ENCODE measurements at regions not wholly inside any gene's neighbourhood (a gene's known extent, or its start where the extent isn't known, plus 50 kb on each side); places are given as distances from the start of the nearest gene placed in this dataset.
A peak's percentile ranks its signal among the peaks of the same experiment; 100 is the strongest.

GRCh38 chr12:14289601-14290000, 75.9 kb upstream of the ATF7IP start:
- no peak overlapping the region for H3K27ac ChIP-seq
- no peaks in the 10 kb centered on the region for H3K9me3 ChIP-seq (ENCODE audit: low read depth, low read length)
- DNase-seq (ENCODE audit: low read depth, low spot score) = no peak
- TF ChIP-seq EZH2 (IDR thresholded peaks at IDR 0.05) (no peak), POLR2AphosphoS5 (IDR thresholded peaks at IDR 0.05; ENCODE audit: borderline replicate concordance, low read depth, low read length) (no peak), FOXP2 (optimal IDR thresholded peaks at IDR 0.05; ENCODE audit: control extremely low read depth, extremely low read length, insufficient read depth) (no peak)
- H3K4me3 ChIP-seq = no peak overlapping the region
- H3K36me3 ChIP-seq (ENCODE audit: insufficient read depth, low read length) = no peaks in the 10 kb centered on the region
- H3K9ac ChIP-seq (ENCODE audit: insufficient read length) = no peak overlapping the region

DNA sequence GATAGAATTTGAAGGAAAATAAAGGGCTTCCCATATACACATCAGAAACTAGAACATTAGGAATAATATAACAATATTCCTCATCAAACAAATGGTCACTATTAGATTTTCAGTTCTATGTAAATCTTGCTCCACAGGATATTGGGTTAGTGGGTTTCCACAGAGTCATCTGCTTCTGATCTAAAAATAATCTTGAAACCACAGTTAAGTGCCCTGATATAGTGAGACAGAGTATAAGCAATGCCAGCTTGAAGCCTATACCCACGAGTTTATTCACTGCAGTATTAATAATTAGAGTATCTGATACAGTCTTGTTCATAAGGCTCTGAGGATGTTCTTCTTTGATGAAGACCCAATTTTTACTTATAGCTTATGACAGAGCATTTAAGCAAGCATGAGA, 74.5 kb upstream of the ATF7IP start:
- DNase-seq (ENCODE audit: low read depth, low spot score) = no peak
- H3K36me3 ChIP-seq (ENCODE audit: insufficient read depth, low read length) = no peaks in the 10 kb centered on the region
- no peak overlapping the region for H3K9ac ChIP-seq (ENCODE audit: insufficient read length)
- H3K27ac ChIP-seq = no peak overlapping the region
- no peak for TF ChIP-seq POLR2AphosphoS5 (IDR thresholded peaks at IDR 0.05; ENCODE audit: borderline replicate concordance, low read depth, low read length)
- TF ChIP-seq EZH2 (IDR thresholded peaks at IDR 0.05) = no peak
- no peak for TF ChIP-seq FOXP2 (optimal IDR thresholded peaks at IDR 0.05; ENCODE audit: control extremely low read depth, extremely low read length, insufficient read depth)
- no peaks in the 10 kb centered on the region for H3K9me3 ChIP-seq (ENCODE audit: low read depth, low read length)
- H3K4me3 ChIP-seq = no peak overlapping the region

GRCh38 chr12:14303661-14304155, 61.8 kb upstream of the ATF7IP start:
- TF ChIP-seq POLR2AphosphoS5 (IDR thresholded peaks at IDR 0.05; ENCODE audit: borderline replicate concordance, low read depth, low read length) (no peak), FOXP2 (optimal IDR thresholded peaks at IDR 0.05; ENCODE audit: control extremely low read depth, extremely low read length, insufficient read depth) (no peak), EZH2 (IDR thresholded peaks at IDR 0.05) (no peak)
- H3K36me3 ChIP-seq (ENCODE audit: insufficient read depth, low read length) = no peaks in the 10 kb centered on the region
- H3K4me3 ChIP-seq = no peak overlapping the region
- H3K27ac ChIP-seq = no peak overlapping the region
- H3K9me3 ChIP-seq (ENCODE audit: low read depth, low read length) = no peaks in the 10 kb centered on the region
- DNase-seq (ENCODE audit: low read depth, low spot score) = peak; percentile 8
- no peak overlapping the region for H3K9ac ChIP-seq (ENCODE audit: insufficient read length)

DNA sequence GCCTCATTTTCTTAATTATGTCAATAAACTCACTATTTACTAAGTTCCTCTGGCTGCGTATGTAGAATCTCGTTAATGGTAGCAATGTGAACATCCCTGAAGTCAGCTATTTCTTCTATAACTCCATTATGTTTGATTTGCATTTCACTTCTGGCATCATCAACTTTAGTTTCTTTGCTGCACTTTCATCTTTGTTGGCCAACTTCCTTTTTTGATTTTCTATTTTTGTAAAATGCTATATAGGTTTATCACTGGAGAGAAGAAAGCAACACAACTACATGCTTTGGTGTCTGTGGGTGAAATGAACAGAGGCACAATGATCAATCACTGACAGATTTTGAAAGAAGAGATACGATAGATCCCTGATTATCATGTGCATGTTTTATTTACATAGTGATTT, 58.5 kb upstream of the ATF7IP start:
- Histone ChIP-seq H3K27ac (no peak overlapping the region), H3K4me3 (no peak overlapping the region), H3K9me3 (ENCODE audit: low read depth, low read length) (no peaks in the 10 kb centered on the region), H3K36me3 (ENCODE audit: insufficient read depth, low read length) (no peaks in the 10 kb centered on the region), H3K9ac (ENCODE audit: insufficient read length) (no peak overlapping the region)
- DNase-seq (ENCODE audit: low read depth, low spot score) = no peak
- TF ChIP-seq FOXP2 (optimal IDR thresholded peaks at IDR 0.05; ENCODE audit: control extremely low read depth, extremely low read length, insufficient read depth) (no peak), POLR2AphosphoS5 (IDR thresholded peaks at IDR 0.05; ENCODE audit: borderline replicate concordance, low read depth, low read length) (no peak), EZH2 (IDR thresholded peaks at IDR 0.05) (no peak)

GRCh38 chr12:14308516-14308915, 57.0 kb upstream of the ATF7IP start:
- TF ChIP-seq EZH2 (IDR thresholded peaks at IDR 0.05) = no peak
- TF ChIP-seq FOXP2 (optimal IDR thresholded peaks at IDR 0.05; ENCODE audit: control extremely low read depth, extremely low read length, insufficient read depth) = no peak
- no peak for TF ChIP-seq POLR2AphosphoS5 (IDR thresholded peaks at IDR 0.05; ENCODE audit: borderline replicate concordance, low read depth, low read length)
- no peak overlapping the region for H3K27ac ChIP-seq
- no peaks in the 10 kb centered on the region for H3K36me3 ChIP-seq (ENCODE audit: insufficient read depth, low read length)
- no peaks in the 10 kb centered on the region for H3K9me3 ChIP-seq (ENCODE audit: low read depth, low read length)
- H3K4me3 ChIP-seq = no peak overlapping the region
- DNase-seq (ENCODE audit: low read depth, low spot score) = no peak
- H3K9ac ChIP-seq (ENCODE audit: insufficient read length) = no peak overlapping the region

DNA sequence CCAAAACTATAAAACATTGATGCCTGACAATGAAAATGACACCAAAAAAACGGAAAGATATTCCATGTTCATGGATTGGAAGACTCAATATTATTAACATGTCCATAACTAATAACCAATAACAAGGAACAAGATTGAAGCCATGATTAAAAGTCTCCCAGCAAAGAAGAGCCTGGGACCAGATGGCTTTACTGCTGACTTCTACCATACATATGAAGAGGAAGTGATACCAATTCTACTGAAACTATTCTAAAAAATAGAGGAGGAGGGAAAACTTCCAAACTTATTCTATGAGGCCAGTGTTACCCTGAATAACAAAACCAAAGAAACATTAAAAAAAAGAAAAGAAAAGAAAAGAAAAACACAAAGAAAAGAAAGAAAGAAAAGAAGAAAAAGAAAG, 54.6 kb upstream of the ATF7IP start:
- no peak for DNase-seq (ENCODE audit: low read depth, low spot score)
- no peak for TF ChIP-seq FOXP2 (optimal IDR thresholded peaks at IDR 0.05; ENCODE audit: control extremely low read depth, extremely low read length, insufficient read depth)
- TF ChIP-seq EZH2 (IDR thresholded peaks at IDR 0.05) = no peak
- no peak for TF ChIP-seq POLR2AphosphoS5 (IDR thresholded peaks at IDR 0.05; ENCODE audit: borderline replicate concordance, low read depth, low read length)
- Histone ChIP-seq H3K36me3 (ENCODE audit: insufficient read depth, low read length) (no peaks in the 10 kb centered on the region), H3K4me3 (no peak overlapping the region), H3K9ac (ENCODE audit: insufficient read length) (no peak overlapping the region), H3K27ac (no peak overlapping the region), H3K9me3 (ENCODE audit: low read depth, low read length) (no peaks in the 10 kb centered on the region)

DNA sequence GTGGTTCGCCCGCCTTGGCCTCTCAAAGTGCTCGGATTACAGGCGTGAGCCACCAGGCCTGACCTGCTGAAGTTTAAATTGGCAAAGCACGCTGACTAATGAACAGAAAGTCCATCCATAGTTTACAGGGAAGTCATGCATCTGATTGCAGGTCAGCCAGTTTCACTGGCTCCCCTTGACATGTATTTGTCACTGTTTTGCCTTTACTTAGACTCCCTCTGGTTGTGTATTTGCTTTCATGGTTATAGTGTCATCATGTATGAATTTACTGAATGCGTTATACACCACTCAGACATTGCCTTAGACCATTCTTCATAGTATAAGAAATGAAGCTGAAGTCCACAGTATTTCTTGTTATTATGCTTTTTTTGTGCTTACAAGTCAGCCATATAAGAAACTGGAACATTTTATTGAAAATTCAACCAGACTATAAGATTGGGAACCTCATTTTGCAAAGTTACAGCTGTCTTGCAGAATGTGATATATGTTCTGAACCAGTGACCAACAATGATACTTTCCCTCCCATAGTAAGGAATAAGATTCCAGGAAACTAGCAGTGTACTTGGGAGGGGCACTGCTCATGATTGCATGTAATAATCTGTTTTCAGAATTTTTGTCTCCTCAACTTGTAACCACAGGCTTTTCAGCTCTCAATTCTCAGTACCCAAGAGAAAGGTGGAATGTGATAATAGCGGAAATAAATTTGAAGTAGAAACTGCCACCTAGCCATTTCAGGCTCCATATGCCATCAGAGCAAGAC, 51.9 kb upstream of the ATF7IP start:
- Histone ChIP-seq H3K9ac (ENCODE audit: insufficient read length) (no peak overlapping the region), H3K36me3 (ENCODE audit: insufficient read depth, low read length) (no peaks in the 10 kb centered on the region), H3K27ac (no peak overlapping the region), H3K9me3 (ENCODE audit: low read depth, low read length) (no peaks in the 10 kb centered on the region), H3K4me3 (no peak overlapping the region)
- no peak for TF ChIP-seq EZH2 (IDR thresholded peaks at IDR 0.05)
- no peak for DNase-seq (ENCODE audit: low read depth, low spot score)

- Histone ChIP-seq H3K9me3 (ENCODE audit: low read depth, low read length) (no peaks in the 10 kb centered on the region), H3K9ac (ENCODE audit: insufficient read length) (no peak overlapping the region), H3K4me3 (no peak overlapping the region), H3K36me3 (ENCODE audit: insufficient read depth, low read length) (no peaks in the 10 kb centered on the region), H3K27ac (no peak overlapping the region)
- TF ChIP-seq POLR2AphosphoS5 (IDR thresholded peaks at IDR 0.05; ENCODE audit: borderline replicate concordance, low read depth, low read length) (no peak), EZH2 (IDR thresholded peaks at IDR 0.05) (no peak), FOXP2 (optimal IDR thresholded peaks at IDR 0.05; ENCODE audit: control extremely low read depth, extremely low read length, insufficient read depth) (no peak)
- no peak for DNase-seq (ENCODE audit: low read depth, low spot score)
These were observed 50.7 kb upstream of the ATF7IP start for GRCh38 chr12:14314801-14315200.

DNA sequence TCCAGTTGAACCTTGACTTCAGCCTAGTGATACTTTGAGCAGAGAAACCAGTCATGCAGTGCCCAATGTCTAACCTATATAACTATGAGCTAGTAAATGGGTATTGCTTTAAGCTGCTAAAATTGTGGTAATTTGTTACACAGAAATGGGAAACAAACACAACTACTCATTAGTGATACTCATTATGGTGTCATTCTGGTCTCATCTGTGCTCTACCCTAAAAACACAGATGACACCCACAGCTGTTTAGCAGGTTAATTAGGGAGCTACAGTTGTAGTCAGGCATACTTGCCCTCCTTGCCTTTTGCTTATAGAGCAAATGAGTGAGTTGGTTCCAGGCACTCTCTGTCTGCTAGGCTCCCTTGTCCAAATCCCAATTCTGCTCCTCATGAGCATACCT, 50.0 kb upstream of the ATF7IP start:
- Histone ChIP-seq H3K9ac (ENCODE audit: insufficient read length) (no peak overlapping the region), H3K9me3 (ENCODE audit: low read depth, low read length) (no peaks in the 10 kb centered on the region), H3K4me3 (no peak overlapping the region), H3K27ac (no peak overlapping the region), H3K36me3 (ENCODE audit: insufficient read depth, low read length) (no peaks in the 10 kb centered on the region)
- no peak for DNase-seq (ENCODE audit: low read depth, low spot score)
- TF ChIP-seq FOXP2 (optimal IDR thresholded peaks at IDR 0.05; ENCODE audit: control extremely low read depth, extremely low read length, insufficient read depth) = no peak
- no peak for TF ChIP-seq POLR2AphosphoS5 (IDR thresholded peaks at IDR 0.05; ENCODE audit: borderline replicate concordance, low read depth, low read length)
- no peak for TF ChIP-seq EZH2 (IDR thresholded peaks at IDR 0.05)
